Heart right ventricle (tissue), 16 donors: ENCODE measurements at regions not wholly inside any gene's neighbourhood (a gene's known extent, or its start where the extent isn't known, plus 50 kb on each side); places are given as distances from the start of the nearest gene placed in this dataset.

Experiments
- ATAC-seq, 8 donors: fragments of 200-7000 bp; cut with Tn5 transposase; one replicate each; pipeline ENCODE4 v1.9.1; 2020; ENCODE audit warnings: mild to moderate bottlenecking in 8 of 8, moderate library complexity in 8 of 8, moderate number of reproducible peaks in 1 of 8
- DNase-seq, 2 donors: peaks; one replicate each; pipeline ENCODE4 v3.0.0-alpha.2; 2020
- H3K27ac ChIP-seq, 10 donors: fragments of 200-600 bp; sonication (generic) in 2 of 10; one replicate each; pipeline versions ENCODE4 v1.5.0 to v1.8.0; 2020 to 2022; ENCODE audit warnings: mild to moderate bottlenecking in 3 of 10
- H3K27me3 ChIP-seq, 7 donors: fragments of 200-600 bp; one replicate each; pipeline ENCODE4 v1.8.0; 2021 to 2022; ENCODE audit warnings: mild to moderate bottlenecking in 2 of 7
- H3K36me3 ChIP-seq, 9 donors: fragments of 200-600 bp; sonication (generic) in 1 of 9; one replicate each; pipeline versions ENCODE4 v1.5.0 to v1.8.0; 2020 to 2022; ENCODE audit warnings: mild to moderate bottlenecking in 2 of 9
- H3K4me1 ChIP-seq, 9 donors: fragments of 200-600 bp; sonication (generic) in 1 of 9; one replicate each; pipeline versions ENCODE4 v1.5.0 to v1.8.0; 2020 to 2022; ENCODE audit warnings: mild to moderate bottlenecking in 4 of 9
- H3K4me3 ChIP-seq, 10 donors: fragments of 200-600 bp; sonication (generic) in 2 of 10; one replicate each; pipeline versions ENCODE4 v1.5.0 to v1.8.0; 2020 to 2022; ENCODE audit warnings: mild to moderate bottlenecking in 7 of 10, moderate library complexity in 2 of 10
- H3K9me3 ChIP-seq, 11 donors: fragments of 200-600 bp in 10 of 11; sonication (generic) in 2 of 11; one replicate each; pipeline versions ENCODE4 v1.5.0 to v1.8.0; 2013 to 2022; ENCODE audit warnings: mild to moderate bottlenecking in 2 of 11, control low read depth in 1 of 11, moderate library complexity in 1 of 11
- WGBS, 2 donors: extraction: QIAGEN DNeasy Blood & Tissue Kit; methylation state at CpG; one replicate each; pipeline ENCODE4 v1.1.7; 2013; ENCODE audit warnings: inconsistent platforms in 1 of 2; 5-methylcytosine and 5-hydroxymethylcytosine counted together
- intact Hi-C, 10 donors: fragments of 100-400 bp; cut with DNase I; formaldehyde crosslinking; loops; one replicate each; pipeline versions ENCODE4 v1.11.1 to v1.14.2; 2022
- TF ChIP-seq, protein P1 (sequence below), 9 donors: fragments of 200-600 bp; sonication (generic) in 2 of 9; IDR thresholded peaks; one replicate each; pipeline versions ENCODE4 v1.5.0 to v1.8.0; 2021 to 2022; ENCODE audit warnings: antibody characterized with exemption in 9 of 9, mild to moderate bottlenecking in 5 of 9, moderate library complexity in 1 of 9
- donor health status: Arrhythmogenic right ventricular cardiomyopathy.
- donor health status: ischemic (EF 13 %, LVEDD 7.1; RV severe dilation, severe dysfunction).
- donor health status: healthy with polysubstance abuse.
- donor health status: DM: no; HTN: yes; CAD: no.
- donor health status: DM: no; HTN: no; CAD: no.
- donor health status: ischemic (EF 25% LVEDD 6.9; RV normal size, moderate dysfunction).
- donor health status: ischemic (EF 25% LVEDD 5.7; RV mildly dilated, moderate dysfunction).
- donor health status: healthy.
- donor health status: DM: yes; HTN: yes; CAD: no.
- donor health status: Ischemic cardiomyopathy.
- donor health status: ischemic (EF 35%, LVEDD 5.7; RV mildly dilated, moderate dysfunction).
- donor health status: nonischemic (EF 11% LVEDD 7.7; RV severe dilation, severe dysfunction).
- donor health status: DM: yes; HTN: yes; CAD: no.
- donor health status: PGD.
- donor health status: ischemic (EF 29% LVEDD 5.4; RV normal size, mild dysfunction).
- donor health status: nonischemic (EF 23%, LVEDD 6.1; RV moderate dilation, normal function).

- Histone ChIP-seq H3K4me3 (no peak overlapping the region), H3K27ac (no peak overlapping the region), H3K9me3 (no peaks in the 10 kb centered on the region), H3K36me3 (no peaks in the 10 kb centered on the region), H3K4me1 (peaks cover 0 to 15% (median 0%) of the 10 kb centered on the region in 9 donors), H3K27me3 (peaks cover 0 to 8% (median 4%) of the 10 kb centered on the region in 7 donors)
- TF ChIP-seq, protein P1, sequence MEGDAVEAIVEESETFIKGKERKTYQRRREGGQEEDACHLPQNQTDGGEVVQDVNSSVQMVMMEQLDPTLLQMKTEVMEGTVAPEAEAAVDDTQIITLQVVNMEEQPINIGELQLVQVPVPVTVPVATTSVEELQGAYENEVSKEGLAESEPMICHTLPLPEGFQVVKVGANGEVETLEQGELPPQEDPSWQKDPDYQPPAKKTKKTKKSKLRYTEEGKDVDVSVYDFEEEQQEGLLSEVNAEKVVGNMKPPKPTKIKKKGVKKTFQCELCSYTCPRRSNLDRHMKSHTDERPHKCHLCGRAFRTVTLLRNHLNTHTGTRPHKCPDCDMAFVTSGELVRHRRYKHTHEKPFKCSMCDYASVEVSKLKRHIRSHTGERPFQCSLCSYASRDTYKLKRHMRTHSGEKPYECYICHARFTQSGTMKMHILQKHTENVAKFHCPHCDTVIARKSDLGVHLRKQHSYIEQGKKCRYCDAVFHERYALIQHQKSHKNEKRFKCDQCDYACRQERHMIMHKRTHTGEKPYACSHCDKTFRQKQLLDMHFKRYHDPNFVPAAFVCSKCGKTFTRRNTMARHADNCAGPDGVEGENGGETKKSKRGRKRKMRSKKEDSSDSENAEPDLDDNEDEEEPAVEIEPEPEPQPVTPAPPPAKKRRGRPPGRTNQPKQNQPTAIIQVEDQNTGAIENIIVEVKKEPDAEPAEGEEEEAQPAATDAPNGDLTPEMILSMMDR (IDR thresholded peaks at IDR 0.05): no peak
- intact Hi-C loops: no loop called here
- no peak for ATAC-seq
- DNase-seq: no peak
- 97 to 98% methylated on average over 12 of the region's 12 CpGs for WGBS, 2 donors
Measured at GRCh38 chr15:70240820-70241430, 143.2 kb upstream of the TLE3 start.

DNA sequence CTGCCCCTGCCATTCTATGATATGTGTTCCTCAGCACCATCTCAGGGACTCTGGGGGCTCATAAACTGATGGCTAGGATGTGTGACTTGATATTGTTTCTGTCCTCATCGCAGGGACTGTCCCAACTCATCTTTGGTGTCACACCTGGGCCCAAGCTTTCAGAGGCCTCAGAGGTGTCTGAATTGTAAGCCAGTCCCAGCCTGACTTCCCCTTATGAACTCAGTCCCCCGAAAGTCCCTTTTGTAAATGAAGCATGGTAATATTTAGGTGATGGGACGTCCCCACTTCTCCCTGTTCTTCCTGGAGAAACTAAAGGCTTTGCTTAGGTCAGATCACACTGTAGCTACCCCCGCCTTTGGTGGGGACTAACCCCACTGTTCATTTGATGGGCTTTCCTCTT is 142.4 kb upstream of the TLE3 start:
- DNase-seq: no peak

GRCh38 chr15:70238917-70239316 is 141.2 kb upstream of the TLE3 start:
- H3K36me3 ChIP-seq: no peaks in the 10 kb centered on the region
- no peak overlapping the region for H3K27ac ChIP-seq
- H3K9me3 ChIP-seq: no peaks in the 10 kb centered on the region
- intact Hi-C loops: no loop called here
- TF ChIP-seq, protein P1 (IDR thresholded peaks at IDR 0.05): no peak
- WGBS, 2 donors: 73 to 93% methylated on average over 3 of the region's 3 CpGs
- DNase-seq (no peak), ATAC-seq (no peak)
- no peak overlapping the region for H3K4me3 ChIP-seq
- H3K4me1 ChIP-seq: peaks cover 0 to 9% (median 0%) of the 10 kb centered on the region in 9 donors
- H3K27me3 ChIP-seq: peaks cover 0 to 6% (median 4%) of the 10 kb centered on the region in 7 donors

More for the DNA sequence above, 142.4 kb upstream of the TLE3 start:
- ATAC-seq: no peak
- Histone ChIP-seq H3K9me3 (no peaks in the 10 kb centered on the region), H3K4me1 (peaks cover 0 to 9% (median 0%) of the 10 kb centered on the region in 9 donors), H3K27me3 (peaks cover 0 to 8% (median 4%) of the 10 kb centered on the region in 7 donors), H3K36me3 (no peaks in the 10 kb centered on the region), H3K27ac (no peak overlapping the region), H3K4me3 (no peak overlapping the region)
- TF ChIP-seq, protein P1 (IDR thresholded peaks at IDR 0.05): no peak
- 85 to 92% methylated on average over 4 of the region's 4 CpGs for WGBS, 2 donors
- intact Hi-C loops: no loop called here

GRCh38 chr15:70237626-70238025 is 139.9 kb upstream of the TLE3 start:
- DNase-seq (no peak), ATAC-seq (no peak)
- WGBS, 2 donors: 92 to 98% methylated on average over 2 of the region's 2 CpGs
- Histone ChIP-seq H3K9me3 (peaks cover 0 to 7% (median 0%) of the 10 kb centered on the region in 11 donors), H3K4me1 (peaks cover 0 to 5% (median 0%) of the 10 kb centered on the region in 9 donors), H3K4me3 (no peak overlapping the region), H3K27ac (no peak overlapping the region), H3K36me3 (no peaks in the 10 kb centered on the region), H3K27me3 (peaks cover 0 to 6% (median 3%) of the 10 kb centered on the region in 7 donors)
- TF ChIP-seq, protein P1 (IDR thresholded peaks at IDR 0.05): no peak
- intact Hi-C loops: no loop called here
